ENCODE measurements at regions not wholly inside any gene's neighbourhood (a gene's known extent, or its start where the extent isn't known, plus 50 kb on each side); places are given as distances from the start of the nearest gene placed in this dataset.

GRCh38 chr13:44219577-44220548, 153.8 kb upstream of the SERP2 start:
- no peaks in the 10 kb centered on the region for H4K20me1 ChIP-seq (ENCODE audit: insufficient read depth, low read length)
- H2AFZ ChIP-seq (ENCODE audit: low read length): no peak overlapping the region
- H3K9me3 ChIP-seq (ENCODE audit: low read length): no peaks in the 10 kb centered on the region
- no peak overlapping the region for H3K27ac ChIP-seq (ENCODE audit: extremely low read length, insufficient read depth, low read length)
- no peak overlapping the region for H3K4me3 ChIP-seq (replicated peaks in 1 of 3; ENCODE audit: insufficient read depth in 1 of 3, low read depth in 2 of 3, low read length in 3 of 3)
- ATAC-seq: no peak
- H3K36me3 ChIP-seq (replicated peaks in 1 of 2; ENCODE audit: control insufficient read depth in 1 of 2, insufficient read depth in 2 of 2, low read length in 2 of 2): no peaks in the 10 kb centered on the region
- no peaks in the 10 kb centered on the region for H3K79me2 ChIP-seq (ENCODE audit: insufficient read depth, low read length)
- ChIA-PET CTCF (ENCODE audit: low intra/inter-chr PET ratio, low total read pairs) (no interaction called here), POLR2A (no interaction called here)
- FAIRE-seq: no peak
- no peaks in the 10 kb centered on the region for H3K4me1 ChIP-seq (ENCODE audit: insufficient read depth, low read length)
- intact Hi-C loops (cut with micrococcal nuclease; ENCODE audit: unreplicated experiment) (no loop called here), in situ Hi-C loops (cut with HindIII; ENCODE audit: extremely low pct_ligation_motif_present, low pct_unique_long_range_greater_than_20kb) (no loop called here)
- peaks cover 0 to 22% of the 10 kb centered on the region in 2 experiments; a peak in 2 of 5 replicates for H3K27me3 ChIP-seq (ENCODE audit: control insufficient read depth in 1 of 2, insufficient read depth in 2 of 2, low read length in 2 of 2)
- no peak for DNase-seq (ENCODE audit: low spot score)
- TF ChIP-seq KAT2B (IDR thresholded peaks at IDR 0.05; ENCODE audit: borderline replicate concordance, low read depth, low read length) (no peak), RXRA (CRISPR knock-in tag; IDR thresholded peaks at IDR 0.05) (no peak), ZSCAN29 (CRISPR knock-in tag; conservative IDR thresholded peaks at IDR 0.05) (no peak), CEBPB (IDR thresholded peaks at IDR 0.05; ENCODE audit: borderline replicate concordance, low read depth, low read length) (no peak), ZSCAN12 (CRISPR knock-in tag; IDR thresholded peaks at IDR 0.05) (no peak), ZNF790 (CRISPR knock-in tag; IDR thresholded peaks at IDR 0.05; ENCODE audit: borderline replicate concordance) (no peak), ZNF850 (CRISPR knock-in tag; conservative IDR thresholded peaks at IDR 0.05) (no peak), PRDM4 (CRISPR knock-in tag; IDR thresholded peaks at IDR 0.05; ENCODE audit: borderline replicate concordance) (no peak)
- TF ChIP-seq, protein P1, sequence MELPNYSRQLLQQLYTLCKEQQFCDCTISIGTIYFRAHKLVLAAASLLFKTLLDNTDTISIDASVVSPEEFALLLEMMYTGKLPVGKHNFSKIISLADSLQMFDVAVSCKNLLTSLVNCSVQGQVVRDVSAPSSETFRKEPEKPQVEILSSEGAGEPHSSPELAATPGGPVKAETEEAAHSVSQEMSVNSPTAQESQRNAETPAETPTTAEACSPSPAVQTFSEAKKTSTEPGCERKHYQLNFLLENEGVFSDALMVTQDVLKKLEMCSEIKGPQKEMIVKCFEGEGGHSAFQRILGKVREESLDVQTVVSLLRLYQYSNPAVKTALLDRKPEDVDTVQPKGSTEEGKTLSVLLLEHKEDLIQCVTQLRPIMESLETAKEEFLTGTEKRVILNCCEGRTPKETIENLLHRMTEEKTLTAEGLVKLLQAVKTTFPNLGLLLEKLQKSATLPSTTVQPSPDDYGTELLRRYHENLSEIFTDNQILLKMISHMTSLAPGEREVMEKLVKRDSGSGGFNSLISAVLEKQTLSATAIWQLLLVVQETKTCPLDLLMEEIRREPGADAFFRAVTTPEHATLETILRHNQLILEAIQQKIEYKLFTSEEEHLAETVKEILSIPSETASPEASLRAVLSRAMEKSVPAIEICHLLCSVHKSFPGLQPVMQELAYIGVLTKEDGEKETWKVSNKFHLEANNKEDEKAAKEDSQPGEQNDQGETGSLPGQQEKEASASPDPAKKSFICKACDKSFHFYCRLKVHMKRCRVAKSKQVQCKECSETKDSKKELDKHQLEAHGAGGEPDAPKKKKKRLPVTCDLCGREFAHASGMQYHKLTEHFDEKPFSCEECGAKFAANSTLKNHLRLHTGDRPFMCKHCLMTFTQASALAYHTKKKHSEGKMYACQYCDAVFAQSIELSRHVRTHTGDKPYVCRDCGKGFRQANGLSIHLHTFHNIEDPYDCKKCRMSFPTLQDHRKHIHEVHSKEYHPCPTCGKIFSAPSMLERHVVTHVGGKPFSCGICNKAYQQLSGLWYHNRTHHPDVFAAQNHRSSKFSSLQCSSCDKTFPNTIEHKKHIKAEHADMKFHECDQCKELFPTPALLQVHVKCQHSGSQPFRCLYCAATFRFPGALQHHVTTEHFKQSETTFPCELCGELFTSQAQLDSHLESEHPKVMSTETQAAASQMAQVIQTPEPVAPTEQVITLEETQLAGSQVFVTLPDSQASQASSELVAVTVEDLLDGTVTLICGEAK (IDR thresholded peaks at IDR 0.05): no peak
- TF ChIP-seq, protein P1 (CRISPR knock-in tag; IDR thresholded peaks at IDR 0.05): no peak
- no peak overlapping the region for H3K9ac ChIP-seq (ENCODE audit: insufficient read depth, low read depth, low read length)
- WGBS (ENCODE audit: low lambda C conversion rate): 39% methylated on average over 10 of the region's 13 CpGs
- no TSS peak for BruUV-seq (replicated peaks)
- H3K4me2 ChIP-seq (ENCODE audit: low read depth, low read length): no peak overlapping the region
